HG03108 (cell line): ENCODE measurements at regions not wholly inside any gene's neighbourhood (a gene's known extent, or its start where the extent isn't known, plus 50 kb on each side); places are given as distances from the start of the nearest gene placed in this dataset.

Experiments used
- ATAC-seq: cut with Tn5 transposase; IDR thresholded peaks from one replicate; pipeline ENCODE4 v1.9.1; 2021; ENCODE audit warnings: moderate library complexity; ENCODE audit not compliant: unreplicated experiment

DNA sequence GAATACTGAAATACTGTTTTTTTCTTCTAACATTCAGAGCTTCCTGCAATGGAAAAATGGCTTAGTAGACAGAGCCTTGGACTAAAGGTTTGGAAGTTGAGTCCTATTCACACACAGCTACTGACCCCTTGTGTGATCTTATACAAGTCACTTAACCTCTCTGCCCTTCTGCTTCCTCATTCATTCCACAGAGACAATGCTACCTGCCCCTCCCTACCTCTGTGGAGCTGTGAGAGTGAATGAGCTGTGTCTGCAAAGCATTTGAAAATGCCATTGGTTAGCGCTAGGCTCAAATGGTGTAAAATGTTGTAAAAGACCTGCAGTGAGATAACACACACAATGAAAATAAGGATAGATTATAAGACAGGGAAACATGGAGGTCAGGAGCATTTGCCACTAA is 214.4 kb downstream of the BARHL2 start:
- ATAC-seq: no peak

GRCh38 chr1:90502194-90502593 is 214.9 kb downstream of the BARHL2 start:
- ATAC-seq: no peak

GRCh38 chr1:90501281-90501680 is 215.8 kb downstream of the BARHL2 start:
- ATAC-seq: no peak

- no peak for ATAC-seq
Observed at GRCh38 chr1:90494748-90495282, 222.3 kb downstream of the BARHL2 start.

DNA sequence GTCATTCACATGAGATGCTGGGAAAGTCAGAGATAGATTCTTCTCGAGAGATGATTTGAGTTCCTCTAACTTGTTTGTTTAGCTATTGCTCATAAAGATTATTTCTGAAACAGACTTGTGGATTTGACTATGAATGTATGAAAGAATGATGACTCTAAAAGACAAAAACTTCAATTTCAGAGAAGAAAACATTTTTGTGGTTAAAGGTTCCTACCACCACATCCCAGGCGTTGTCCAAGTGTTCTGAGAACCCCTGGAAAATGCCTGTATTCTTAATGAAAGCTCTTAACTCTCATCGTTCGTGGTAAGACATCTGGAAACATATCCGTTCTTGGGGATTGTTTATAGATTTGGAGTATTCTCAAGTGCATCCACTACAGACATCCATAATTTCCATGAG is 228.7 kb downstream of the BARHL2 start:
- no peak for ATAC-seq

- no peak for ATAC-seq
Observed at GRCh38 chr1:90486996-90487395, 230.1 kb downstream of the BARHL2 start.

DNA sequence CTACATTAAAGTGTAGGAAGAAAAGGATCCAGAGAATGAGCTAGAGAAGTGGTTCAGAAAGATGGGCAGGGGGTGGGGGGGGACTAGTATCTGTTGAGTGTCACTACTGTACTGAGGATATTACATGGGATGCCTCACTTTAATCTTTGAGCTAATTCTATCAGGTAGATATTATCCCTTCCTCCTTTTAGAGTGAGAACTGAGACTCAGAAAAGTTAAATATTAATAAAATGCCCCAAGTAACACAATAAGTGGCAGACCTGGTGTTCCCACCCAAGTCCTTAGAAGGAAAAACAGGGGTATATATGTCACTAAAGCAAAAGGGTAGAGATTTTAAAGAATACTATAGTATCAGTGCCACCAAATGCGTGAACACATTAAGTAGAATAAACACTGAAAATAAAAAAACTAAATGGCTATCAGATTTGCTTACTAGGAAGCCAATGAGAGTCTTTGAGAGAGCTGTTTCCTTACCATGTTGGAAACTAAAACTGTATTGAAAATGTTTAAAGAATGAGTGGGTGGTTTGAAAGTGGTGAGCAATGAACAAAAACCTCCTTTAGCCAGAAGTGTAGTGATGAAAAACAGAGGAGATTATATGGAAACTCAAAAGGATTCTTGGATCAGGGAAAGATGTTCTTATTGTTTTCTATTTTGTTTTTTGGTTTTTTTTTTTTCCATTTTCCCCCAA is 230.8 kb downstream of the BARHL2 start:
- ATAC-seq: peak; percentile 59

DNA sequence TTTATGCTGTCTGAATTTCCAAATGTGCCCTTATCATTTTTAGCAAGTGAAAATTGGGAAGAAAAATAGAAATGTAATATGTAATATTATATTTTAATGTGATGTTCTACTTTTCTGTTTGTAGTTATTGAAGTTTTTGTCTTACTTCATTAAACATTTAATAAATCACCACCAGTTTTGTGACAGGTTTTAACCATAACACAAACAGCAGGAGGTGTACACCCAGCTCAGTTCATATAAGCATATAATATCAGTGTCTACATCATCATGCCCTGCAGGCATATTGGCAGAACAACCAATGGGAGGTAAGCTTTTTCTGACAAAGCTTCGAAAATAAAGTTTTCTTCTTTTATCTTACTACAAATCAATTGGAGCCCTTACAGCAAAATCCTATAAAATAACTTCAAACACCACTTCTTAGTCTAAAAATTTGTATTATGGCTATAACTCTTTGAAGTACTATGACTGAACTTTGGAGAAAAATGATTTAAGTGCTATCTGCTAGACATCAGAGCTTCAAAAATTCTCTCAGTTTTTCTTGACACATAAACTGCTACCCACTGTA is 236.7 kb downstream of the BARHL2 start:
- ATAC-seq: no peak

DNA sequence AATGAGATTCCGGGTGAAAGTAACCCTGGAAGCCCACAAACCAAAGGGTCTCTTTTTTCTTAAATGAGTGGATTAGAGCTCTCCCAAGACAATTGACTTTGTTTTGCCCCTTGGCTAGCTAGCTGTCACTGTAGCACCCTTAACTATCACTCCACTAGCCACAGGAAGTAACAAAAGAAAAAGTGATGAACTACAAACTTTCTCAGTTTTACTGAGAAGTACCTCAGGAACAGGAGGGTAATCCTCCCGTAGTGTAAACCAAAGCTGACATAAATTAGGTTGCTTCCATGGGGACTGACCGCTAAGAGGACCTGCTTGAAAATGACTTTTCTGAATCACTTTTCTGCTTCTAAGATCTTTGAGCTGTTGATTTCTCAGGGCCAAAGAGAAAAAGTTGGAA is 240.1 kb downstream of the BARHL2 start:
- ATAC-seq: no peak

- no peak for ATAC-seq
Observed at GRCh38 chr1:90476411-90476810, 240.7 kb downstream of the BARHL2 start.

- ATAC-seq: no peak
Observed at GRCh38 chr1:90475631-90476030, 241.5 kb downstream of the BARHL2 start.

GRCh38 chr1:90474731-90475130 is 242.4 kb downstream of the BARHL2 start:
- ATAC-seq: no peak

GRCh38 chr1:90474158-90474557 is 242.9 kb downstream of the BARHL2 start:
- no peak for ATAC-seq

- no peak for ATAC-seq
Observed at GRCh38 chr1:90472775-90473174, 244.3 kb downstream of the BARHL2 start.

DNA sequence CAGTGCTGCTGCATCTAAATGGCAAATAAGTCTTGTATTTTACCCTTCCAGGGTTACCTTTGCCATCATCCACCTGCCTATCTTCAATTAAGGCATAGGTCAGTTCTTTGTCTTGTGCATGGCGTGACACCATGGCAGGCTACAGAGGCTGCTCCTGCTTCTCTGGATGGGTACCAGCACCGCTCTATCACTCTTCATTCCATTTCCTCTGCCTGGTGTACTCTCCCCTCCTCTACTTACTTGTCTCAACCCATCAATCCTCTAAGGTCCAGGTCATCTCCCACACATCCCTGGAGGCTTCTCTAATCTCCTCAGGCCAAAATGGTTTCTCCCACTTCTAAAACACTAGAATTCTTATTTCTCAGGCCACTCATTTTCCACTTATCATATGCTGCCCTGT is 257.5 kb downstream of the BARHL2 start:
- no peak for ATAC-seq

DNA sequence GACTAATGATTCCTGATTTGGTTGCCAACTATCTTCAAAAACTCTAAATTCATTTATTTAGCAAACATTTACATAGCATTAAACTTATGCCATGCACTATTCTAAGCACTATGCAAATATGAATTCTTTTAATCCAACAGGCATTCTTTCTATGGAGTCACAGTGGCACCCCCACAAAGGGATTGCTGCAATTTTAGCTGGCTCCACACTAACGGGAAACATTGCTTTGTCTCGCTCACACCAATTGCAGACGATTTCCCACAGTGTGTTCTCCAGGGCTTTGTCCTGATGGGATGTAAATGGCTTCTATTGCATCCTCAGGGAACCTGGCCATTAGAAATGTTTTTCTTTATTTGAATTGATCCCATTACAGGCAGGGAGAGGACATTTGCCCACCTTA is 259.1 kb downstream of the BARHL2 start:
- ATAC-seq: no peak

- ATAC-seq: no peak
Observed at GRCh38 chr1:90452491-90452890, 264.6 kb downstream of the BARHL2 start.

DNA sequence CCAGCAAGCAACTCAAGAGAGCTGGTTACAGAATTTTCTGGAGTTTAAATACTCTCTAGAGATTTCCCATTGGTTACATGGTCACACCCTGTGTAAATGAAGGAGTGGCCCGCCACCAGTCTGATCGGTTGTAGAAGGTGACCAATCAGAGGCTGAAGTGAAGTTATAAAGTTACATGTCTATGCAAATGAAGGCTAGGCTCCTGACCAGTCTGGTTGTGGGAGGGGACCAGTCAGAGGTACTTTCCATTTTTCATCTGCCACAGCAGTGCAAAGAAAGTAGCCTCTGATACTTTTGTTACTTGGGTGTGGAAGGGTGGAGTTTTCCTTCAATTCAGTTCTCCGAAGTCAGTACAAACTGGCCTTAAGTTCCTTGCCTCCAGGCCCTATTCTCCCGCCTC is 273.7 kb downstream of the BARHL2 start:
- ATAC-seq: no peak

DNA sequence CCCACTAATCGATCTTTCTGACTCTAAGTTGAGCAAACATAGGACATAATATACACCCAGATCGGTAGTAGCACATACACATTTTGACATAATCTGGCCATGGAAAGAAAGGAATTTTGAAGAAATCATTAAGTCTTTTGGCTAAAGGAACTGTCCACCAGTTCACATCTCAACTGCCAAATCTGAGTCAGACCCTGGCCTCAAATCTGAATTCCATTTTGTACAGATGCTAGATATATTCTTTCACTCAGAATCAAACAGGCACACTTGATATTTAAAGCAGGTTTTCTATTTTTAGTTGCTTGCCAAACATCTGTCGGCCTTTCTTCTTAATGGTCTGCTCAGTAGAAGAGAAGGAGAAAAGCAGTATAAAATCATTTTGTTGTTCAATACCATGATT is 281.8 kb downstream of the BARHL2 start:
- ATAC-seq: no peak

- ATAC-seq: no peak
Observed at GRCh38 chr1:90434460-90434859, 282.6 kb downstream of the BARHL2 start.

GRCh38 chr1:90417126-90417525 is 300.0 kb downstream of the BARHL2 start:
- ATAC-seq: no peak

- no peak for ATAC-seq
Observed at GRCh38 chr1:90414201-90414600, 302.9 kb downstream of the BARHL2 start.

GRCh38 chr1:90413519-90413918 is 303.6 kb downstream of the BARHL2 start:
- no peak for ATAC-seq
